Myocyte (in vitro differentiated cells): ENCODE measurements at regions not wholly inside any gene's neighbourhood (a gene's known extent, or its start where the extent isn't known, plus 50 kb on each side); places are given as distances from the start of the nearest gene placed in this dataset.
A peak's percentile ranks its signal among the peaks of the same experiment; 100 is the strongest.
"Not testable (repeated sequence)": the region's sequence is repeated elsewhere in the genome, so short reads cannot be mapped to it uniquely, and the experiment has no call there.

Experiments used
- DNase-seq: peaks from one replicate; pipeline ENCODE4 v3.0.0-alpha.2; 2012; ENCODE audit warnings: low read depth

DNA sequence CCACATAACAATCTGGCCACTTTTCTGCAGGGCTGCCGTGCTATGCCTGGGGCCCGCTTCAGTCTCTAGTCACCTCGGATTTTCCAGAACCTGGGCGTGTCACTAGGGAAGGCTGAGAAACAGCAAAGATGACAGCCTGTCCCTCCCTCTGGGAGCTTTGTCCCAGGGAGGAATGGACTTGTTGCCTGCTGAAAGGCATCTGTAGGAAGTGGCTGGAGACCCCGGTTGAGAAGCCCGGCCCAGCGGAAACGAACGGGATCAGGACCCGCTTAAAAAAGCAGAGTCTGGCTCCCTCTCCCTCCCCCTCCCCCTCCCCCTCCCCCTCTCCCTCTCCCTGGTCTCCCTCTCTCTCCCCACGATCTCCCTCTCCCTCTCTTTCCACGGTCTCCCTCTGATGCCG is 149.5 kb upstream of the ZNF516 start:
- DNase-seq = no peak

DNA sequence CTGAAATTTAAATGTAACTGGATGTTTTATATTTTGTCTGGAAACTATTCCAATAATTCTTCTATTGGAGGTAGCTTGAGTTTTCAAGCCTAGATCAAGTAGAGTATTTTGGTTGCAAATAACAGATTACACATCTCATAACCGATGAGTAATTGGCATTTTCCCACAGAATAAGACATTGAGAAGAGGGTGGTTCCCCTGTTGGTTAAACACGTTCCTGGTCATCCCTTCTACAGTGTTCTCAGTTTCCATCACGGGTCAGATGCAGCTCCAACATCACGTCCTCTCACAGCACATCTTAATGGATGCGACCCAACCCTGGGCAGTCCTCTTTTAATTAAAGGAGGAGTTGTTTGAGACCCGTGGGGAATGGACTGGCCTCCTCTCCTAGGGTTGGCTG is 149.0 kb upstream of the ZNF516 start:
- no peak for DNase-seq

DNA sequence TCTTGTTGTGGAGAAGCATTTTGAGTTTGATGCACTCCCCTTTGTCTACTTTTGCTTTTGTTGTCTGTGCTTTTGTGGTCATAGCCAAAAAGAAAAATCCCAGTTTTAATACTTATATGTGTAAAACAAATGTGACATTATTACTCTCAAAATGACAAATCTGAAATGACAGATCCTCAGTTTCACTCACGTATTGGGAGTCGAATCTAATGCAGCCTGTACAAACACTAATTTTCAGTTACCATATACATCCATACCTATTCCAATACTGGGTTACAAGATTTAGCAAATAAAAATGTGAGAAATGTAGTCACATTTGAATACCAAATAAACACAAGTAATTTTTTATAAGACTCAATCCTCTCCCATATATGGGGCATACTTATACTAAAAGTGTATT is 148.2 kb upstream of the ZNF516 start:
- no peak for DNase-seq

DNA sequence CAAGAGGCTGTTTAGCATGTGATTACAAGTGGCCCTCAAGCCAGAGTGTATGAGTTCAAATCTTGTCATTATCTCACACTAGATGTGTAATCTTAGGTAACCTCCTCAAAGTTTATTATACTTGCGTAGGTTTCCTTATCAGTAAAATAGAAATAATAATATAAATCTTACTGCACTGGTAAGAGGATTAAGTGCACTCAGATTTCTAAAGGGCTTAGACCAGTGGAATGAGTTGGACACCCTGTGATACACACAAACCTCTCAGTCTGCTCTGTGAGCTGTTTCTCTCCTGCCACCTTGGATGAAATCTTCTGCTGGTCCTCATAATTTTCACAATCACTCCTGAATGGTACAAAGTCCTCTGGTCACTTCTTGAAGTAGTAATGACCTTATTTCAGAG is 145.4 kb upstream of the ZNF516 start:
- DNase-seq = no peak

DNA sequence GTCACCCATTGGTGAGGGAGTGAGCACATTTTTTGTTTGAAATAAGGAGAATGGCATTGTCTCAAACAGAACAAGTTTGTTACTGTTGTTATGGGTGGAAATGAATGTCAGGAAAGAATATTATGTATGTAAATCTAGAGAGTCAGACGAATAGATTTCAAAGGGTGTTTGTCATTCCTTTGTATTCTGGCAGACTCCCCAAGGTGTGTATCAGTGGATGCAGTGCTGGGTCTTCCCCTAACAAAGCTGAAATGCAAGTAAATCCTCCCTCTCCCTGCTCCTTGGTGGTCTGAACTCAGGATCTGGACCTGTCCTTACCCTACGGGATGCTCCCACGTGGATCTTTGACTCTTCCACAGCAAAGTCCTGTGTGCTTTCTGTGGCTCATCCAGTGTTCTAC is 139.5 kb upstream of the ZNF516 start:
- no peak for DNase-seq

DNA sequence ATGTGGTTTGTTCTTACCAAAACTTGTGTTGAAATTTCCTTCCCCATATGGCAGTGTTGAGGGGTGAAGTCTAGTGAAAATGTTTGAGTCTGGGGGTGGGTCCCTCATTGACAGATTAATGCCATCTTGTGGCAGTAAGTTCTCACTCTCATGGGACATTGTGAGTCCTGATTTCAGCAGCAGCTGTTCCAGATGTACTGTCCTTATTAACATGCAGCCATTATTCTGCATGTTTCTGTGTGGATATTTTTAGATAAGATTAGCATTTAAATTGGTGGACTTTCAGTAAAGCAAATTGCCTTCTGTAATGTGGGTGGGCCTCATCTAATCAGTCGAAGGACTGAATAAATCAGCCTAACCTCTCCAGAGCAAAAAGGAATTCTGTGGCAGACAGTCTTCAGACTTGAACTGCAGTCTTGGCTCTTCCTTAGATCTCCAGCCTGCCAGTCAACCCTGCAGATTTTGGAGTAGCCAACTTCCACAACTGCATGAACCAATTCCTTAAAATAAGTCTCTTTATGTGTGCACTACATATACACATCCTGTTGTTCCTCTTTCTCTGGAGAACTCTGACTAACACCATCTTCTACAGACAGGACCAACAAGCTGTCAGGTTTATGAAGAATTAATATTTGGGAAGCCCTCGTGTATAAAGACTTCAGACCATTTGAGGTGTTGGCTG is 138.7 kb upstream of the ZNF516 start:
- no peak for DNase-seq

DNA sequence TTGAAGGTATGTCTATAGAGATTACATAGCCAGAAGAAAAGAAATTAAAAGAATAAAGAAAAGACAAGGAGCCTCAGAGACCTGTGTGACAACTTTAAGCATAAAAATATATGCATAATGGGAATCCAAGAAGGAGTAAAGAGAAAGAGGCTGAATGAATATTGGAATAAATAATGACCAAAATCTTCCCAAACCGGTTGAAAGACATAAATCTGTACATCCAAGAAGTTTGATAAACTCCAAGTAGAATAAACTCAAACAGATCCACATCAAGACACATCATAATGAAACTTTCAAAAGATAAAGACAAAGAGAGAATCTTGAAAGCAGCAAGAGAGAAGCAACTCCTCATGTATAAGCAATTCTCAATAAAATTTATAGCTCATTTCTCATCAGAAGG is 132.4 kb upstream of the ZNF516 start:
- no peak for DNase-seq

DNA sequence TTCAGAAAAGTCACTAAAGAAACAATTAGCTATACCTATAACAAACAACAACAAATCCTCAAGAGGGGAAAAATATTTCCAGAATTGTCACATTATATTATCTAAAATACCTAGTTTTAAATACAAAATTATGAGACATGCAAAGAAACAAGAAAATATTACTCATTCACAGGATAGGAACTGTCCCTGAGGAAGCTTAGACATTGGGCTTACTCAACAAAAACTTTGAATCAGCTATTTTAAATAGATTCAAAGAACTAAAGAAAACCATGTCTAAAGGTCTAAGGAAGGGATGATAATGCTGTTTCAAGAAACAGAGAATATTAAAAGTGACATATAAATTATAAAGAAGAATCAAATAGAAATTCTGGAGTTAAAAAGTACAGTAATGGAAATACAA is 131.9 kb upstream of the ZNF516 start:
- no peak for DNase-seq

DNA sequence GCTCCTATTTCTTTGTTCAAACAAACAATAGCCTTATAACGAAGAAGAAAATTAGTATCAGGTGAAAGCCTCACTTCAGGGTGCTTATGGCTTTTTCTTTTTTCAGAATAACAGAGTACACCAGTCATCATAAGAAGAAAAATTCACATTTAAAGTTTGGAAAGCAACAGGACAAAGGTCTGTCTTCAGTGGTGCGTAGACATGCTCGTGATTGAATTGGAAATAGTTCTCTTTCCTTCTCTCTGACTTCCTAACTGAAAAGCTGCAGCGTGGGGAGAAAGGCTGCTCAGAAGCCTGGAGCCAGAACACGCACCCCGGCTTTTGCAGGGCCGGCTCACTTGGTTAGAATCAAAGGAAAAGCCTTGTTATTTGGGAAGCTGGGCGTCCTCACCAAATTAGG is 127.6 kb upstream of the ZNF516 start:
- no peak for DNase-seq

DNA sequence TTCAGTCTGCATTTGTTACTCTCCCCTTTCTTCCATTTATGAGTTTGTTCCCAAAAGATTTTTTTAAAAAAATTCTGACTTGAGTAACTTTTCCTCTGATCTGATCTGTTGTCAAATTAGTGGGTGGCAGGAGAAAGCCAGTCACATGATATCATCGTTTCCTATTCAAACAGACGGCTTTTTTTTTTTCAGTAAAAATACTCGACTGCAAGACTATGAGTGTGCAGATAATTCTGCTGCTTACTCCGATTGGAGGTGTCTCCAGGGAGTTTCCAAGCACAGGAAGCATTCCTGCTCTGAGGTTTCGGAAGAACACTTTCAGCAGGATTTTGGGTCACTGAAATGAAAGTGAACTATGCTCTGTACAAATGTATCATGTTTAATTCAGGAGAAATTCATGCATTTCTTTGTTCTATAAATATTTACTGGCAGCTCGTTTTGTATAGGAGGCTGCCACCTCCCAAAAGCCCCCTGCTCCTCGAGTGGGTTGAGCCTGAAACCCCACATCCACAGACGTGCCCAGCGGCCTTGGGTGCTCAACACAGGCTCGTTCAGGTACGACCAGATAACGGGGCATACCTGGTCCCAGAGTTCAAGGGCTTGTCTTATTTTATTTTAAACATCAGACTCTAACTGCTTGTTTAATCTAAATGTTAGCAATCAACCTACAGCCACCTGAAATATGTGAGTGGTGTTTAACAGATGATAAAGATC is 126.9 kb upstream of the ZNF516 start:
- no peak for DNase-seq

DNA sequence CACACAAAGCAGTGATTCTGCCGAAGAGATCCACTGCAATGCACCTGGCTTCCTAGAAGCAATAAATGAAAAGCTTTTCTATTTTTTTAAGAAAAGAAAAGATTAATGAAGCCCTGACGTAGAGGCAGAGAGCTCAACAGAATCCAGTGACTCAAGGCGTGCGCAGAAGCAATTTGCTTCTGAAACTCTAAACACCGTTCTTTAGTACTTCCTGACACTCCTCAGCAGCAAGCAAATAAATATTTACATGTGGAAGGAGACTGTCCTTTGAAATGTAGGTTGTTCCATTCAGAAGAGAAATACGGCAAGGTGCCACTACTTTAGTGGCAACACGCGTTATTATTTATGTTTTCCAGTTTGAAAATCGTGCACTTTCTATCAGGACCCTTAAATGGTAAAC is 126.2 kb upstream of the ZNF516 start:
- DNase-seq = no peak

DNA sequence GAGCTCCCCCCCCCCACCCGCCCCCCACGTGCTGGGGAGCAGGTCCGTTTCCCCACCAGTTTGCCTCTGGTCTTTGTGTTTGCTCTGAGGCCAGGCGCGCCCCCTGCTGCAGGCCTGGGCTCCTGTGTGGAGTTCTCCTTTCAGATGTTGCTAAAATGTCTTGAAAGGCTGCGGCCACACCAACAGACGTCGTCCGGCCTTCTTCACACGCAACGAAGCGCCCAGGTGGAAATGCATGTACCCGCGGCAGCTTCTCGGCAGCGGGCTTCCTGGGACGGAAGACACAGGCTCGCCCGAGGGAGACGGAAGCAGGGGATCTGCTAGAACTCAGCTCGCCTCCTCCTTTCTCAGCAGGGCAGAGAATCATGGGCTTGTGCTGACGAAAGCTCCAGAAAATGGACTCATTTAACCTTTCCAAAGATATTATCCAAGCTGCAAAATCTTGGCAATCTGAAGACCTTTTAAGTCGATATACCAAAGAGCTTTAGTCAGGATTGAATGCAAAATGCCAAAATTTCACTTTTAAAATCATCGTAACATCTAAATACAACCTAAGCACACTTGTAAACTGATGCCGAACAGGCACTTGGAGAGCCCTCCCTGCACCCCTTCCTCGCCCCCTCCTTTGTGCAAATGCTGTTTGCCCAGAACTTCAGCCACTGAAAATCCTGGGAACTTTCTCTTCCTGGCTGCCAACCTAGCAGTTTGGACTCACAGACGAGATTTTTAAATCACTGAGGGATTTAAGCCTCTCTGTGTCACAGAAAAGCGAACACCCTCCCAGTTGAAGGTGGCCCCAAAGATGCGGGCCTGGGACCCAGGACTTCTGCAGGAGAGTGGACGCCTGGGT is 125.5 kb upstream of the ZNF516 start:
- peak; percentile 56 for DNase-seq

DNA sequence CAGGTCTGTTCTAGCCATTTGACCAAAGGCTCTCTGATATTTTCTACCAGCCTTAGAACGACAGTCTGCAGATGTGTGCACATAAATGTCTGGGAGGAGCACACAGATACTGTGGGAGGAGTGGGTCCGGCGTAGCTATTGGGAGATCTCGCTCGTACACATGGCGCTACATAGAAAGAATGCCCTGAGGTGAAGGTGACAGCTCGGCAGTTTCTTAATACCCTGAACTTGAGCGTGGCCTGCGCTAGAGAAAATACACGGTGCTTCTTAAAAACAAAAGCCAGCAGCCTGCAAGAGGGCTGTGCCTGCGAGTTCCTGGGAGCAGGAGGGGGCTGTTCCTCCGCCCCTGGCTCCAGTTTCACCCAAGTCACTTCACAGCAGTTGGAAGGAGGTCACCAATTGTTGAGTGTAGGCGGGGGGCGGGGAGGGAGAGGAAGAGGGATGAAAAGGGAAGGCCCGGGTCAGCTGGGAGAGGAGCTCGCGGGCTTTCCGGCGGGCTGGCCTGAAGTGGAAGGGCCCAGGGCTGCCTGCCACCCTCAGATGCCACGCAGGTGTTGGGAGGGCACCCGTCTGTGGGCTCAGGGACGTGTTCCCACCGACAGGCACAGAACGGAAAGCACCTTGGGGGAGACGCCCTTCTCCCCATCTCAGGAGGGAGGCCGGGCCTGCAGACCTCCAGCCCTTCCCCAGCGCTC is 124.7 kb upstream of the ZNF516 start:
- DNase-seq = peak; percentile 32

DNA sequence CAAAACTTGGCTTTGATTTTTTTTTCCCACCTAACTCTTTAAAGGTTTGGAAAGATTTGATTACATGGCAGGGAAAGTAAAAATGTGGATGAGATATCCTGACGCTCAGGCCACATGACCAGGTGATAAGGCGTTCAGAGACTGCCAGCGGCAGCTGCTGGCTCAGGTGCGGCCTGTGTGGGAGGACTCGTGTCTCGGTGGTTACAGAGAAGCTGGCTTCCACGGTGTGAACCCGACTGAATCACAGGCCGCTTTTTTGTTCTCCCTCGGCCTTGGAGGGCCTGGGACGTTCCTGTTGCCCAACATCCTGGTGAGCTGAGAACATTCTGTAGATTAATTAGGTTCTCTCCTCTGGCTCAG is 124.2 kb upstream of the ZNF516 start:
- no peak for DNase-seq

DNA sequence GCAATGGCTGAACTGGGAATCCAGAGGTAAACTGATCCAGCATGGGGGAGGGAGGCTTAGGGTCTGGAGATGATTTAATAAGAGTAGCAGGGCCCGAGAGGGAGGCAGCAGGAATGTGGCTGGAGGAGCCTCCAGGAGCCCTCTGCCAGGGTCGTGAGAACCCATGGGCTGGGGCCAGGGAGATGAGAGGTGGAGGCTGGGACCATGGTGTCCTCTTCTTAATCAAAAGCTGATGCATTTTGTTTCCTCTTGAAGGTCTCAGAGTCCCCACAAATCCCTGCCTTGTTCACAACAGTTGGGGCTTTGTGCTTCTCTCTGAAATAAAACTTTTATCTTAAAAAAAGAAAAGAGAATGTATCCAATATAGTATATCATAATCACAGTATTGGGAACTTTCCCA is 123.7 kb upstream of the ZNF516 start:
- no peak for DNase-seq

DNA sequence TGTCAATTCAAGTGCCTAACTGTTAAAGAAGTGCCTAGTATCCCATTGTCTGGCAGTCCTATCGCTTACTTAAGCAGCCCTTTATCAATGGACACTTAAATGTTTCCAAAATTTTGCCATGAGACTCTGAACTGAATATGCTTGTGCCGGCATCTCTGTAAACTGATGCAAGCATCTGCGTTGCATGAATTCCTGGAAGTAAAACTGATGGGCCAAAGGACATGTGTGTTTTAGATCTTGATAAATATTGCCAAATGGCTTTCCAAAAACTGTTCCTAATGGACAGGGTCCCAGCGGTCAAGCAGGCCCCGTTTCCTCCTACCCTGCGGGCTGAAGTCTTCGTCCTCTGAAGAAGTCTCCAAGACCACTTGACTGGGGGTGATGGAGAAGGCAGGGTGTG is 121.3 kb upstream of the ZNF516 start:
- no peak for DNase-seq

DNA sequence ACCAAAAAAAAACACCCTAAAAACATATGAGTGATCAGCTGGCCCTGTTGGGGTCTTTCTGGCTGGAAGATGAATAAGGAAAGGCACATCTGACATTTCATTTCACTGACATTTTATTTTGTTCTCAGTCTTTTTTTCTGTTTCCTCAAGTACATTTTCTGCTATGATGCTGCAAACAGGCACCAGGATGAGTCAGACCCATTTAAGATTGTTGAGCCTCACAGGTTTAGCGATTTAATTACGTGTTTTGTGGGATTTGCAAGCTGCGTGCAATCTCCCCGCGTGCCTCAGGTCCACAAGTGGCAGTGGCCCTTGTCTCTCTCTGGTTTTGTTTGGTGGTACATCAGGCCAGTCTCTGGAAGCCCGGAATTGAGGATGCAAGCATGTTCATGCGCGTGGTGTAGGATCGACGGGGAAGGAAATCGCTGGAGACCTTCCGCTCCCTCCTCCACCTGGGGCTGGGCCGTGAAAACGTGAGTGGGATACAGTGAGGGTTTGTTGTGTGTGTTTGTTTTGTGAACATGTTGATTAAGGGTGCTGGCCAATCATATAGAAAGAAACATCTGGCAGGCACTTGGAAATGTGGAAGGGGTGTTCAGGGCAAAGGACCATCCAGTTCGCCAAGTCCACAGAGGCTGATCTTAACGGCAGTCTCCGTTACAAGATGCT is 120.2 kb upstream of the ZNF516 start:
- DNase-seq = no peak

DNA sequence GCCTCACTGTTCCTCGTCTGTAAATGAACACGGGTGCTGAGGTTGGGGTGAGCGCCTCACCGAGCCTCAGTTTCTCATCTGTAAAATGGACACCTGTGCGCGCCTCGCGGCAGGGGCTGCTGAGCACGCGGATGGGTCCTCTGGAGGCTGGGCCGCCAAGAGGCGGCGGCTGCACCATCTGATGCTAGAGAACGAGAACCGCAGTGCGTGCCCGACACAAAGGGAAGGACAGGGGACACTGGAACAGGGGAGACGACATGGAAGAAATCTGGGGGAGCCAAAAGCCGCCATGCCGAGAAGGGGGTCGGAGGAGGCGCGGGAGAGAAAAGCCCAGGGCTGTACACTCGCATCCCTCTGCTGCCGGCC is 118.7 kb upstream of the ZNF516 start:
- DNase-seq = no peak

DNA sequence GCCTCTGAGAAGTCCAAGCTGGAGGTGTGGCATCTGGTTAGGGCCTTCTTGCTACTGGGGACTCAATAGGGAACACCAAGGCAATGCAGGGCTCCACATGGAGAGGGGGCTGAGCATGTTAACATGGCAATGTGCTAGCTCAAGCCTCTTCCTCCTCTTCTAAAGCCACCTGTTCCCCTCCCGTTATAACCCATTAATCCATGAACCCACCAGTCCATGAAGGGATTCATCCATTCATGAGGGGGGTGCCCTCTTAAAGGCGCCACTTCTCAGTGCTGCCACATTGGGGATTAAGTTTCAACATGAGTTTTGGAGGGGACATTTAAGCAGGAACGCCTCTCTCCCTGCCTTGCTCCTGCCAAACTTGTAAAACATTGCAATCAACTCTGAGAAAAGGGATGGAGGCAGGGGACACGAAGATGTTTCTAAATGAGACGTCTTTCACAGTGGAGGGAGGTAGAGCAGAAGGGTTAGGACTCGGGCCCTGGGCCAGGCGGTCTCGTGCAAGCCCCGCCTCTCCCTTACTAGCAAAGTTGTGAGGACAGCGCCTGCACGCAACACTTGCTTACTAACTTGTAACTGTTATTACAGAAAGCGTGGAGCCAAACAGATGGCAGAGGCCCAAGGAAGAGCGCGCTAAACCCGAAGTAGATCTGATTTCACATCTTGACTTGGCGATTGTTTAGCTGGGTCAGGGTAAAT is 118.2 kb upstream of the ZNF516 start:
- no peak for DNase-seq

DNA sequence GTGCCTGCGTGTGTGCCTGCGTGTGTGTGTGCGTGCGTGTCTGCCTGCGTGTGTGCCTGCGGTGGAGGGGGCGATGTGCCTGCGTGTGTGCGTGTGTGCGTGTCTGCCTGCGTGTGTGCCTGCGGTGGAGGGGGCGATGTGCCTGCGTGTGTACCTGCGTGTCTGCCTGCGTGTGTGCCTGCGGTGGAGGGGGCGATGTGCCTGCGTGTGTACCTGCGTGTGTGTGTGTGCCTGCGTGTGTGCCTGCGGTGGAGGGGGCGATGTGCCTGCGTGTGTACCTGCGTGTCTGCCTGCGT is 116.7 kb upstream of the ZNF516 start:
- not testable (repeated sequence) for DNase-seq
